ENCODE measurements at regions not wholly inside any gene's neighbourhood (a gene's known extent, or its start where the extent isn't known, plus 50 kb on each side); places are given as distances from the start of the nearest gene placed in this dataset.

DNA sequence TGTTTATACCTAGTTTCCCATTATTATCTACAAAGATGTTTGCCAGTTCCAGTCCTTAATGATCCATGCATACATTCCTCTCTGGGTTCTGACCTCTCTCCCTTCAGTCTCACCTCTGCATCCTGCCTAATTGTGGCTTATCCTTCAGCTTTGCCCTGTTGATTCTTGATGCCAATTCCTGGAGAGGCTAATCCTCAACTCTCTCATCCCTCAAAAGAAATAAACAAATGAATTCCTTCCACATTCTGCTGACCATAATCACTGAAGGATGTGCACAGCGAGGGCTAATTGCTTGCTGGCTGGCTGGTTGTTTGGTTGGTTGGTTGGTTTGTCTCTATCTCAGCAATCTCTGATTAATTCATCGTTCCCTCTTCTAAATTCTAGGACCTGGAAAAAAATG is 113.8 kb downstream of the IRS2 start:
- Histone ChIP-seq H3K36me3 (ENCODE audit: insufficient read depth, low read length) (no peaks in the 10 kb centered on the region), H4K20me1 (ENCODE audit: insufficient read depth, low read length) (no peaks in the 10 kb centered on the region), H3K4me2 (ENCODE audit: low read length) (no peak overlapping the region), H3K9me3 (ENCODE audit: low read length) (no peaks in the 10 kb centered on the region), H3K79me2 (ENCODE audit: insufficient read depth, low read length) (no peaks in the 10 kb centered on the region), H3K27me3 (ENCODE audit: insufficient read depth, low read length) (no peaks in the 10 kb centered on the region), H3K9me2 (ENCODE audit: low read depth, low read length) (no peaks in the 10 kb centered on the region), H2AFZ (ENCODE audit: low read length) (no peak overlapping the region), H3K4me1 (ENCODE audit: insufficient read depth, low read length, severe bottlenecking) (no peaks in the 10 kb centered on the region), H3K27ac (ENCODE audit: low read depth, low read length, poor library complexity, severe bottlenecking) (no peak overlapping the region), H3K9ac (ENCODE audit: low read length) (no peak overlapping the region), H3K4me3 (ENCODE audit: low read depth, low read length, poor library complexity, severe bottlenecking) (no peak overlapping the region), H3F3A (ENCODE audit: insufficient read depth, low read length) (no peaks in the 10 kb centered on the region)
- TF ChIP-seq CTCF (IDR thresholded peaks at IDR 0.05; ENCODE audit: low read length) (no peak), EZH2 (IDR thresholded peaks at IDR 0.05; ENCODE audit: borderline replicate concordance, low read length) (no peak)

DNA sequence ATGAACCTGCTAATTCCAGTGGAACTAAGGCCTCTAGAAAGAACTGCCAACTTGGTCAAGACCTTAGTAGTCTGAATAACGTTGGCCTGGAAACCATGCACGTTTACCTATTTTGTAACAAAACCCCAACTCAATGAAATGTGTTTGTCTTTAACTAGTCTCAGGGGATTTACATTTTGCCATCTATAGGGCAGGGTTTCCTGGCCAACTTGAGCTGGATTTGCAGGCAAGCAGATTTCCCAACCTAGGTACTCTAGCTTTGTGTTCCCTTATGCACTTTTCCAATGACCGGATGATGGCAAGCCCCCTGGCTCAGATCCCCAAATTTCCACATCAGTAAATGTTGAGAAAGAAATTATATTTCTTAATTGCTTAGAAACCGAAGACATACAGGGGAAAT is 114.5 kb downstream of the IRS2 start:
- H4K20me1 ChIP-seq (ENCODE audit: insufficient read depth, low read length) = no peaks in the 10 kb centered on the region
- H3K9me3 ChIP-seq (ENCODE audit: low read length) = no peaks in the 10 kb centered on the region
- no peak for TF ChIP-seq CTCF (IDR thresholded peaks at IDR 0.05; ENCODE audit: low read length)
- TF ChIP-seq EZH2 (IDR thresholded peaks at IDR 0.05; ENCODE audit: borderline replicate concordance, low read length) = no peak
- no peaks in the 10 kb centered on the region for H3F3A ChIP-seq (ENCODE audit: insufficient read depth, low read length)
- H3K27me3 ChIP-seq (ENCODE audit: insufficient read depth, low read length) = no peaks in the 10 kb centered on the region
- H3K4me2 ChIP-seq (ENCODE audit: low read length) = no peak overlapping the region
- H3K4me1 ChIP-seq (ENCODE audit: insufficient read depth, low read length, severe bottlenecking) = no peaks in the 10 kb centered on the region
- H3K79me2 ChIP-seq (ENCODE audit: insufficient read depth, low read length) = no peaks in the 10 kb centered on the region
- H3K27ac ChIP-seq (ENCODE audit: low read depth, low read length, poor library complexity, severe bottlenecking) = no peak overlapping the region
- H3K36me3 ChIP-seq (ENCODE audit: insufficient read depth, low read length) = no peaks in the 10 kb centered on the region
- no peaks in the 10 kb centered on the region for H3K9me2 ChIP-seq (ENCODE audit: low read depth, low read length)
- H3K9ac ChIP-seq (ENCODE audit: low read length) = no peak overlapping the region
- H3K4me3 ChIP-seq (ENCODE audit: low read depth, low read length, poor library complexity, severe bottlenecking) = no peak overlapping the region
- H2AFZ ChIP-seq (ENCODE audit: low read length) = no peak overlapping the region

DNA sequence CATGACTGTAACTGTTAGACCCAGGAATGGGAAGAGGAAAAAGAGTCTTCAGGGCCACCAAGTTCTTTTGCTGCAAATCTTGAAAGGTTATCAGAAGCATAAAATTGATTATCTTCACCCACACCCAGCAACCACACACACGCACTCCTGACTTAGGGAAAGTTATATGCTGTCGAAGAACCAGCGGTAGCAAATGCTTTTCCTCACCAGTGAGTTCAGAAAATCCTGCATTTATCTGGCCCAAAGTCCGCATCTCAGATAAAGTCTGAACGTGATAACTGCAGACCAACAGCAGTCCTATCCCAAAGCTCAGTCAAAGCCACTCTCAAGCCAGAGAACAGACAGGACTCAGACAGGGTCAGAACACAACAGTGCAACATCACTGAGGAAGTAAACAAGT is 115.6 kb downstream of the IRS2 start:
- Histone ChIP-seq H2AFZ (ENCODE audit: low read length) (no peak overlapping the region), H3K9me2 (ENCODE audit: low read depth, low read length) (no peaks in the 10 kb centered on the region), H3K4me2 (ENCODE audit: low read length) (no peak overlapping the region), H3F3A (ENCODE audit: insufficient read depth, low read length) (no peaks in the 10 kb centered on the region), H3K9ac (ENCODE audit: low read length) (no peak overlapping the region), H3K4me3 (ENCODE audit: low read depth, low read length, poor library complexity, severe bottlenecking) (no peak overlapping the region), H3K79me2 (ENCODE audit: insufficient read depth, low read length) (no peaks in the 10 kb centered on the region), H3K4me1 (ENCODE audit: insufficient read depth, low read length, severe bottlenecking) (no peaks in the 10 kb centered on the region), H3K27me3 (ENCODE audit: insufficient read depth, low read length) (no peaks in the 10 kb centered on the region), H4K20me1 (ENCODE audit: insufficient read depth, low read length) (no peaks in the 10 kb centered on the region), H3K36me3 (ENCODE audit: insufficient read depth, low read length) (no peaks in the 10 kb centered on the region), H3K27ac (ENCODE audit: low read depth, low read length, poor library complexity, severe bottlenecking) (no peak overlapping the region), H3K9me3 (ENCODE audit: low read length) (no peaks in the 10 kb centered on the region)
- TF ChIP-seq CTCF (IDR thresholded peaks at IDR 0.05; ENCODE audit: low read length) (no peak), EZH2 (IDR thresholded peaks at IDR 0.05; ENCODE audit: borderline replicate concordance, low read length) (no peak)
